H1 (cell line): ENCODE measurements at regions not wholly inside any gene's neighbourhood (a gene's known extent, or its start where the extent isn't known, plus 50 kb on each side); places are given as distances from the start of the nearest gene placed in this dataset.

Experiments
- CTCF ChIA-PET: fragments of 300-600 bp; sonication (Branson Sonifier 250); formaldehyde crosslinking; loops from one replicate; lab custom pipeline; 2021; ENCODE audit not compliant: partially characterized antibody; lab: Charles Lee
- POLR2A ChIA-PET: fragments of 300-600 bp; sonication (Branson Sonifier 250); formaldehyde crosslinking; loops from one replicate; lab custom pipeline; 2021; ENCODE audit warnings: inconsistent platforms; ENCODE audit not compliant: partially characterized antibody; lab: Charles Lee
- DNase-seq, 2 experiments: peaks; one replicate each; pipeline versions ENCODE4 v3.0.0 to v3.0.0-alpha.2; 2010 to 2022; ENCODE audit warnings: low spot score in 2 of 2, low read depth in 1 of 2, mixed read lengths in 1 of 2
- FAIRE-seq: peaks from 2 replicates; lab custom pipeline; 2011; peaks lifted over from hg19 to GRCh38; lab: Jason Lieb, UNC
- H2AFZ ChIP-seq: 2 replicates; pipeline ENCODE4 v1.8.1; 2012; ENCODE audit warnings: low read length, inconsistent platforms
- H2AK5ac ChIP-seq: 2 replicates; pipeline ENCODE4 v1.6.1; 2013; ENCODE audit warnings: low read depth, low read length
- H2BK120ac ChIP-seq: replicated peaks from 2 replicates; pipeline ENCODE3; 2013; ENCODE audit warnings: low read depth, low read length, inconsistent platforms
- H2BK12ac ChIP-seq: 2 replicates; pipeline ENCODE4 v1.6.1; 2013; ENCODE audit warnings: low read depth, low read length
- H2BK15ac ChIP-seq: 2 replicates; pipeline ENCODE4 v1.6.1; 2013; ENCODE audit warnings: low read length
- H2BK20ac ChIP-seq: 2 replicates; pipeline ENCODE4 v1.6.1; 2013; ENCODE audit warnings: low read length
- H2BK5ac ChIP-seq: 2 replicates; pipeline ENCODE4 v1.6.1; 2013; ENCODE audit warnings: low read depth, low read length
- H3K14ac ChIP-seq: 2 replicates; pipeline ENCODE4 v1.6.1; 2013; ENCODE audit warnings: inconsistent platforms; ENCODE audit not compliant: insufficient read length
- H3K18ac ChIP-seq: 2 replicates; pipeline ENCODE4 v1.6.1; 2013; ENCODE audit warnings: low read length; ENCODE audit errors: extremely low read depth
- H3K23ac ChIP-seq: 2 replicates; pipeline ENCODE4 v1.6.1; 2013; ENCODE audit warnings: inconsistent platforms; ENCODE audit not compliant: insufficient read length
- H3K23me2 ChIP-seq: 2 replicates; pipeline ENCODE4 v1.6.1; 2013; ENCODE audit warnings: low read depth, low read length
- H3K27ac ChIP-seq: 2 replicates; pipeline ENCODE4 v1.6.1; 2011; ENCODE audit warnings: low read depth, low read length, inconsistent platforms
- H3K27me3 ChIP-seq, 4 experiments: replicated peaks in 1 of 4; 1 replicate in 1 of 4; 2 replicates in 3 of 4; pipeline versions ENCODE4 v1.6.1 to v1.8.1; 2011 to 2013; ENCODE audit warnings: low read length in 3 of 4, mild to moderate bottlenecking in 3 of 4, inconsistent platforms in 2 of 4, mixed read lengths in 2 of 4, moderate library complexity in 1 of 4; ENCODE audit not compliant: control insufficient read depth in 3 of 4, insufficient read depth in 3 of 4; ENCODE audit errors: extremely low read depth in 1 of 4
- H3K36me3 ChIP-seq, 4 experiments: 2 replicates each; pipeline versions ENCODE4 v1.6.1 to v1.8.1; 2011 to 2013; ENCODE audit warnings: mild to moderate bottlenecking in 4 of 4, low read length in 3 of 4, moderate library complexity in 2 of 4, control low read depth in 1 of 4, inconsistent platforms in 1 of 4; ENCODE audit not compliant: insufficient read depth in 4 of 4, control insufficient read depth in 2 of 4
- H3K4ac ChIP-seq: replicated peaks from 2 replicates; pipeline ENCODE3; 2013; ENCODE audit warnings: low read length, low read depth, mixed read lengths, inconsistent platforms; ENCODE audit not compliant: insufficient read length
- H3K4me1 ChIP-seq, 4 experiments: replicated peaks in 1 of 4; 1 replicate in 1 of 4; 2 replicates in 3 of 4; pipeline versions ENCODE4 v1.6.1 to v1.8.1; 2011 to 2013; ENCODE audit warnings: low read length in 3 of 4, inconsistent platforms in 2 of 4, mixed read lengths in 1 of 4; ENCODE audit not compliant: insufficient read depth in 4 of 4, control insufficient read depth in 3 of 4
- H3K4me2 ChIP-seq, 2 experiments: 2 replicates each; pipeline versions ENCODE4 v1.6.1 to v1.8.1; 2011 to 2013; ENCODE audit warnings: low read depth in 2 of 2, low read length in 2 of 2, control low read depth in 1 of 2, inconsistent platforms in 1 of 2, mild to moderate bottlenecking in 1 of 2; ENCODE audit not compliant: insufficient read depth in 1 of 2
- H3K4me3 ChIP-seq, 4 experiments: fragments of 200-600, 300-600 bp in 1 of 4; sonication (generic), shearing (Covaris generic), sonication (Bioruptor Twin) in 1 of 4; 2 replicates each; pipeline versions ENCODE4 v1.5.1 to v1.8.1; 2011 to 2016; ENCODE audit warnings: low read length in 4 of 4, low read depth in 3 of 4, control low read depth in 2 of 4, inconsistent platforms in 2 of 4, mild to moderate bottlenecking in 2 of 4, mixed read lengths in 1 of 4, moderate library complexity in 1 of 4; ENCODE audit not compliant: insufficient read depth in 2 of 4; ENCODE audit errors: extremely low read depth in 1 of 4
- H3K56ac ChIP-seq: replicated peaks from 2 replicates; pipeline ENCODE3; 2013; ENCODE audit warnings: low read depth, mild to moderate bottlenecking, mixed read lengths, low read length, inconsistent platforms; ENCODE audit not compliant: insufficient read length
- H3K79me1 ChIP-seq: 2 replicates; pipeline ENCODE4 v1.6.1; 2013; ENCODE audit warnings: low read depth, low read length, control low read depth
- H3K79me2 ChIP-seq, 2 experiments: 2 replicates each; pipeline versions ENCODE4 v1.6.1 to v1.8.1; 2012 to 2013; ENCODE audit warnings: low read length in 2 of 2, mild to moderate bottlenecking in 2 of 2, inconsistent platforms in 1 of 2; ENCODE audit not compliant: insufficient read depth in 2 of 2, control insufficient read depth in 1 of 2
- H3K9ac ChIP-seq, 4 experiments: replicated peaks in 1 of 4; 1 replicate in 1 of 4; 2 replicates in 3 of 4; pipeline versions ENCODE4 v1.6.1 to v1.8.1; 2011 to 2013; ENCODE audit warnings: low read depth in 3 of 4, low read length in 3 of 4, control low read depth in 2 of 4, mild to moderate bottlenecking in 2 of 4, moderate library complexity in 2 of 4, inconsistent platforms in 1 of 4; ENCODE audit errors: extremely low read depth in 1 of 4
- H3K9me3 ChIP-seq, 2 experiments: 2 replicates each; pipeline versions ENCODE4 v1.6.1 to v1.8.1; 2012 to 2013; ENCODE audit warnings: mild to moderate bottlenecking in 2 of 2, moderate library complexity in 2 of 2, control low read depth in 1 of 2, inconsistent platforms in 1 of 2, low read depth in 1 of 2, low read length in 1 of 2, mixed read lengths in 1 of 2; ENCODE audit not compliant: insufficient read depth in 2 of 2
- H4K20me1 ChIP-seq, 2 experiments: replicated peaks in 1 of 2; 2 replicates each; pipeline versions ENCODE3 to v1.8.1; 2011 to 2013; ENCODE audit warnings: inconsistent platforms in 2 of 2, low read length in 2 of 2, mild to moderate bottlenecking in 1 of 2; ENCODE audit not compliant: insufficient read depth in 2 of 2, control insufficient read depth in 1 of 2
- H4K5ac ChIP-seq: 2 replicates; pipeline ENCODE4 v1.6.1; 2013; ENCODE audit warnings: low read length, low read depth, mixed read lengths, inconsistent platforms; ENCODE audit not compliant: insufficient read length
- H4K8ac ChIP-seq: 2 replicates; pipeline ENCODE4 v1.8.0; 2013; ENCODE audit warnings: mild to moderate bottlenecking, moderate library complexity, low read length, inconsistent platforms; ENCODE audit not compliant: insufficient read depth; ENCODE audit errors: extremely low read depth
- H4K91ac ChIP-seq: replicated peaks from 2 replicates; pipeline ENCODE3; 2013; ENCODE audit warnings: low read length, mixed read lengths, inconsistent platforms; ENCODE audit not compliant: insufficient read length
- CHD2 ChIP-seq: IDR thresholded peaks from 2 replicates; pipeline ENCODE4 v1.6.1; 2012; ENCODE audit warnings: low read length, improper control_type of control experiment
- WGBS, 2 experiments: shearing (Covaris generic) in 1 of 2; methylation state at CpG; one replicate each; pipeline versions ENCODE4 v1.1.6 to v1.1.7; 2013 to 2015; ENCODE audit warnings: low lambda C conversion rate in 2 of 2, mixed read lengths in 2 of 2, inconsistent platforms in 1 of 2, low coverage in 1 of 2, missing lambda C conversion rate in 1 of 2; ENCODE audit not compliant: insufficient replicate concordance in 2 of 2, insufficient coverage in 1 of 2, insufficient read length in 1 of 2; ENCODE audit errors: extremely low coverage in 1 of 2, missing lambda C conversion rate in 1 of 2; 5-methylcytosine and 5-hydroxymethylcytosine counted together

- WGBS, 2 experiments: 83% methylated on average over 1 of the region's 1 CpG; no CpG with 5 or more reads in 1 of the 2 experiments
- H4K91ac ChIP-seq: no peak overlapping the region
Observed at GRCh38 chr12:81866081-81866480, 106.9 kb upstream of the PPFIA2 start.

More at GRCh38 chr12:81866081-81866480, 106.9 kb upstream of the PPFIA2 start:
- H3K56ac ChIP-seq: no peak overlapping the region
- no peak overlapping the region for H3K4me3 ChIP-seq
- DNase-seq: no peak
- H3K79me1 ChIP-seq: no peaks in the 10 kb centered on the region
- H2BK5ac ChIP-seq: no peak overlapping the region
- ChIA-PET POLR2A (no interaction called here), CTCF (interaction anchor here (1.3 to 1.5 kb wide), 4 partner anchors 10 to 222 kb away, joined by 3 read pairs; no protein-coding TSS in a partner anchor)
- H4K8ac ChIP-seq: no peak overlapping the region; the same call in 1 of the 2 replicates
- no peak overlapping the region for H3K23ac ChIP-seq
- no peaks in the 10 kb centered on the region for H3K27me3 ChIP-seq
- no peaks in the 10 kb centered on the region for H3K23me2 ChIP-seq
- FAIRE-seq: no peak
- H4K5ac ChIP-seq: no peak overlapping the region
- H3K27ac ChIP-seq: no peak overlapping the region
- H3K18ac ChIP-seq: no peak overlapping the region
- H2BK12ac ChIP-seq: no peak overlapping the region
- no peaks in the 10 kb centered on the region for H4K20me1 ChIP-seq
- H3K4me1 ChIP-seq: no peaks in the 10 kb centered on the region; a peak in 2 of 7 replicates
- no peak for TF ChIP-seq CHD2
- H2AK5ac ChIP-seq: no peak overlapping the region
- 0 out of 2 replicates have a peak overlapping the region, but pooled peaks have one; percentile 53 for H2AFZ ChIP-seq
- H3K4me2 ChIP-seq: no peak overlapping the region
- no peak overlapping the region for H3K4ac ChIP-seq
- no peak overlapping the region for H3K9ac ChIP-seq
- H2BK120ac ChIP-seq: no peak overlapping the region
- H3K9me3 ChIP-seq: no peaks in the 10 kb centered on the region
- H3K14ac ChIP-seq: no peak overlapping the region
- no peak overlapping the region for H2BK20ac ChIP-seq
- H3K79me2 ChIP-seq: no peaks in the 10 kb centered on the region
- H2BK15ac ChIP-seq: no peak overlapping the region
- no peaks in the 10 kb centered on the region for H3K36me3 ChIP-seq
